Small intestine (tissue), 7 donors: ENCODE measurements at regions not wholly inside any gene's neighbourhood (a gene's known extent, or its start where the extent isn't known, plus 50 kb on each side); places are given as distances from the start of the nearest gene placed in this dataset.

Experiments
- DNase-seq, 2 donors: peaks; one replicate each; pipeline versions ENCODE4 v3.0.0 to v3.0.0-alpha.2; 2013
- FAIRE-seq: peaks from 2 replicates; lab custom pipeline; 2012; peaks lifted over from hg19 to GRCh38; lab: Jason Lieb, UNC
- H3K27ac ChIP-seq, 3 donors: one replicate each; pipeline ENCODE4 v1.5.1; 2013; ENCODE audit warnings: low read length in 2 of 3, mild to moderate bottlenecking in 2 of 3, control low read depth in 1 of 3, inconsistent platforms in 1 of 3, low read depth in 1 of 3, moderate library complexity in 1 of 3
- H3K27me3 ChIP-seq, 3 donors: one replicate each; pipeline ENCODE4 v1.6.1; 2013; ENCODE audit warnings: low read length in 3 of 3, inconsistent platforms in 1 of 3; ENCODE audit not compliant: control insufficient read depth in 3 of 3, insufficient read depth in 3 of 3
- H3K36me3 ChIP-seq, 3 donors: one replicate each; pipeline ENCODE4 v1.6.1; 2013; ENCODE audit warnings: low read length in 3 of 3, inconsistent platforms in 1 of 3, low read depth in 1 of 3, mild to moderate bottlenecking in 1 of 3, moderate library complexity in 1 of 3; ENCODE audit not compliant: control insufficient read depth in 3 of 3, insufficient read depth in 2 of 3
- H3K4me1 ChIP-seq, 3 donors: one replicate each; pipeline ENCODE4 v1.6.1; 2013; ENCODE audit warnings: low read length in 2 of 3, inconsistent platforms in 1 of 3, low read depth in 1 of 3, mild to moderate bottlenecking in 1 of 3, moderate library complexity in 1 of 3; ENCODE audit not compliant: control insufficient read depth in 3 of 3, insufficient read depth in 2 of 3
- H3K4me3 ChIP-seq, 3 donors: one replicate each; pipeline ENCODE4 v1.5.1; 2013; ENCODE audit warnings: low read length in 3 of 3, control low read depth in 1 of 3, inconsistent platforms in 1 of 3, low read depth in 1 of 3, mild to moderate bottlenecking in 1 of 3, moderate library complexity in 1 of 3
- H3K9me3 ChIP-seq, 2 donors: one replicate each; pipeline ENCODE4 v1.6.1; 2013; ENCODE audit warnings: low read depth in 1 of 2, low read length in 1 of 2; ENCODE audit not compliant: control insufficient read depth in 2 of 2, insufficient read depth in 1 of 2
- WGBS, 3 donors: extraction: QIAGEN DNeasy Blood & Tissue Kit; methylation state at CpG; one replicate each; pipeline ENCODE4 v1.1.7; 2013; 5-methylcytosine and 5-hydroxymethylcytosine counted together
- donor health status: healthy with polysubstance abuse.
- donor health status: control.
- donor health status: control.
- donor health status: Bipolar disorder and iron deficiency.
- donor health status: healthy.

- Histone ChIP-seq H3K27ac (no peak overlapping the region), H3K4me3 (no peak overlapping the region), H3K9me3 (no peaks in the 10 kb centered on the region), H3K27me3 (no peaks in the 10 kb centered on the region), H3K36me3 (no peaks in the 10 kb centered on the region), H3K4me1 (no peaks in the 10 kb centered on the region)
- 91 to 94% (median 91%) methylated on average over 2 of the region's 2 CpGs for WGBS, 3 donors
- FAIRE-seq (no peak), DNase-seq (no peak)
Measured at GRCh38 chr15:37619358-37620042, 314.9 kb upstream of the TMCO5A start.

- Histone ChIP-seq H3K36me3 (no peaks in the 10 kb centered on the region), H3K4me1 (no peaks in the 10 kb centered on the region), H3K27me3 (no peaks in the 10 kb centered on the region), H3K27ac (no peak overlapping the region), H3K9me3 (no peaks in the 10 kb centered on the region), H3K4me3 (no peak overlapping the region)
- DNase-seq, result no peak
- no peak for FAIRE-seq
Measured at GRCh38 chr15:37625576-37625975, 308.9 kb upstream of the TMCO5A start.

- H3K27ac ChIP-seq, result no peak overlapping the region
- FAIRE-seq (no peak), DNase-seq (no peak)
- H3K36me3 ChIP-seq, result no peaks in the 10 kb centered on the region
- no peaks in the 10 kb centered on the region for H3K4me1 ChIP-seq
- WGBS, 3 donors, result 81 to 91% (median 84%) methylated on average over 1 of the region's 1 CpG
- no peaks in the 10 kb centered on the region for H3K27me3 ChIP-seq
- no peak overlapping the region for H3K4me3 ChIP-seq
- H3K9me3 ChIP-seq, result no peaks in the 10 kb centered on the region
Measured at GRCh38 chr15:37628507-37628906, 305.9 kb upstream of the TMCO5A start.

- Histone ChIP-seq H3K4me1 (no peaks in the 10 kb centered on the region), H3K27me3 (no peaks in the 10 kb centered on the region), H3K27ac (no peak overlapping the region), H3K4me3 (no peak overlapping the region), H3K36me3 (no peaks in the 10 kb centered on the region), H3K9me3 (no peaks in the 10 kb centered on the region)
- DNase-seq (no peak), FAIRE-seq (no peak)
- WGBS, 3 donors, result 55 to 91% (median 79%) methylated on average over 1 of the region's 1 CpG
Measured at GRCh38 chr15:37636736-37637135, 297.7 kb upstream of the TMCO5A start.

- H3K4me1 ChIP-seq, result no peaks in the 10 kb centered on the region
- no peaks in the 10 kb centered on the region for H3K9me3 ChIP-seq
- no peaks in the 10 kb centered on the region for H3K36me3 ChIP-seq
- no peaks in the 10 kb centered on the region for H3K27me3 ChIP-seq
- no peak overlapping the region for H3K4me3 ChIP-seq
- H3K27ac ChIP-seq, result no peak overlapping the region
- FAIRE-seq (no peak), DNase-seq (no peak)
Measured at GRCh38 chr15:37638116-37638515, 296.3 kb upstream of the TMCO5A start.

GRCh38 chr15:37638691-37639090 lies 295.7 kb upstream of the TMCO5A start:
- H3K27me3 ChIP-seq, result no peaks in the 10 kb centered on the region
- no peak overlapping the region for H3K27ac ChIP-seq
- H3K4me1 ChIP-seq, result no peaks in the 10 kb centered on the region
- DNase-seq (no peak), FAIRE-seq (no peak)
- H3K9me3 ChIP-seq, result no peaks in the 10 kb centered on the region
- H3K4me3 ChIP-seq, result no peak overlapping the region
- H3K36me3 ChIP-seq, result no peaks in the 10 kb centered on the region

- no peaks in the 10 kb centered on the region for H3K27me3 ChIP-seq
- no peaks in the 10 kb centered on the region for H3K36me3 ChIP-seq
- H3K4me3 ChIP-seq, result no peak overlapping the region
- no peaks in the 10 kb centered on the region for H3K4me1 ChIP-seq
- FAIRE-seq (no peak), DNase-seq (no peak)
- no peak overlapping the region for H3K27ac ChIP-seq
- peaks cover 0 to 4% of the 10 kb centered on the region in 2 donors for H3K9me3 ChIP-seq
- 58 to 80% (median 60%) methylated on average over 2 of the region's 2 CpGs for WGBS, 3 donors
Measured at GRCh38 chr15:37652646-37653417, 281.6 kb upstream of the TMCO5A start.

- 80 to 93% (median 86%) methylated on average over 3 of the region's 3 CpGs for WGBS, 3 donors
- Histone ChIP-seq H3K4me1 (no peaks in the 10 kb centered on the region), H3K36me3 (no peaks in the 10 kb centered on the region), H3K27me3 (no peaks in the 10 kb centered on the region), H3K9me3 (no peaks in the 10 kb centered on the region), H3K27ac (no peak overlapping the region), H3K4me3 (no peak overlapping the region)
- no peak for DNase-seq
- FAIRE-seq, result no peak
Measured at GRCh38 chr15:37678124-37678523, 256.3 kb upstream of the TMCO5A start.
